HFF-Myc (cell line): ENCODE measurements at regions not wholly inside any gene's neighbourhood (a gene's known extent, or its start where the extent isn't known, plus 50 kb on each side); places are given as distances from the start of the nearest gene placed in this dataset.

Experiments
- DNase-seq: peaks from one replicate; pipeline ENCODE4 v3.0.0-alpha.2; 2011; ENCODE audit warnings: low read depth; ENCODE audit errors: extremely low read depth
- H3K4me3 ChIP-seq: replicated peaks from 2 replicates; pipeline ENCODE4 v1.5.1; 2011; ENCODE audit warnings: low read depth, mild to moderate bottlenecking, control low read depth, low read length
- TF ChIP-seq, protein P1 (sequence below): IDR thresholded peaks from 2 replicates; pipeline ENCODE4 v1.5.1; 2012; ENCODE audit warnings: mild to moderate bottlenecking, low read depth, low read length, control low read depth; ENCODE audit errors: missing control alignments

DNA sequence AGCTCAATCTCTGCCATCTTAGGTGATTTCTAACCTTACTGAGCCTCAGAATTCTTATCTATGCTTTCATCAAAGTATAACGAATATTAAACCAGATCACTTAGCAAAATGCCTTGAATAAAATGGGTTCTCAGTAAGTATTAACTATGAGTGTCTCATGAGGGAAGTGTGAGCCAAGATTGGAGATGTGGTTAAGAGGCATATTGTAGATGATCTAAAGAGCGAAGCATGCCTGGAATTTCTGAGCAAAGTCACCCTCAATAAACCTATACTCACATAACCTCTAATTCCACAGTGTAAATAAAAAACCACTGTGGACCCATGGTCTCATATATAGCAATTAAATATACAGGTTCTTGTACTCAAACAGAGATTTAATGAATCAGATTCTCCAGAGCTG is 193.1 kb upstream of the FSCB start:
- no peak overlapping the region for H3K4me3 ChIP-seq
- TF ChIP-seq, protein P1, sequence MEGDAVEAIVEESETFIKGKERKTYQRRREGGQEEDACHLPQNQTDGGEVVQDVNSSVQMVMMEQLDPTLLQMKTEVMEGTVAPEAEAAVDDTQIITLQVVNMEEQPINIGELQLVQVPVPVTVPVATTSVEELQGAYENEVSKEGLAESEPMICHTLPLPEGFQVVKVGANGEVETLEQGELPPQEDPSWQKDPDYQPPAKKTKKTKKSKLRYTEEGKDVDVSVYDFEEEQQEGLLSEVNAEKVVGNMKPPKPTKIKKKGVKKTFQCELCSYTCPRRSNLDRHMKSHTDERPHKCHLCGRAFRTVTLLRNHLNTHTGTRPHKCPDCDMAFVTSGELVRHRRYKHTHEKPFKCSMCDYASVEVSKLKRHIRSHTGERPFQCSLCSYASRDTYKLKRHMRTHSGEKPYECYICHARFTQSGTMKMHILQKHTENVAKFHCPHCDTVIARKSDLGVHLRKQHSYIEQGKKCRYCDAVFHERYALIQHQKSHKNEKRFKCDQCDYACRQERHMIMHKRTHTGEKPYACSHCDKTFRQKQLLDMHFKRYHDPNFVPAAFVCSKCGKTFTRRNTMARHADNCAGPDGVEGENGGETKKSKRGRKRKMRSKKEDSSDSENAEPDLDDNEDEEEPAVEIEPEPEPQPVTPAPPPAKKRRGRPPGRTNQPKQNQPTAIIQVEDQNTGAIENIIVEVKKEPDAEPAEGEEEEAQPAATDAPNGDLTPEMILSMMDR, result no peak
- no peak for DNase-seq

DNA sequence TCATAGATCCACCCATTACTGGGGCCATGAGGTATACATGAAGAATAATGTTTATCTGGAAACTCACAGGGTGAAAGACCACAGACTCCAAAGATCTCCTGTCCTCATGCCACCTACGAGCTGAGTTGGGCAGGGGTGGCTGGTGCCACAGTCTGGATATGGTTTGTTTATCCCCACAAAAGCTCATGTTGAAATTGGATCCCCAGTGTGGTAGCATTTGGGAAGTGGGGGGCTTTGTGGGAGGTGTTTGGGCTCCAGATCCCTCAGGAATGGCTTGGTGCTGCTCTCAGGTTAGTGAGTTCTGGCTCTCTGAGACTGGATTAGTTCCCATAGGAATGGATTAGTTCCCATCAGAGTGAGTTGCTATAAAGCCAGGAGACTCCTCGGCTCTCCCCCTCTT is 192.3 kb upstream of the FSCB start:
- TF ChIP-seq, protein P1, result no peak
- no peak overlapping the region for H3K4me3 ChIP-seq
- DNase-seq, result no peak

DNA sequence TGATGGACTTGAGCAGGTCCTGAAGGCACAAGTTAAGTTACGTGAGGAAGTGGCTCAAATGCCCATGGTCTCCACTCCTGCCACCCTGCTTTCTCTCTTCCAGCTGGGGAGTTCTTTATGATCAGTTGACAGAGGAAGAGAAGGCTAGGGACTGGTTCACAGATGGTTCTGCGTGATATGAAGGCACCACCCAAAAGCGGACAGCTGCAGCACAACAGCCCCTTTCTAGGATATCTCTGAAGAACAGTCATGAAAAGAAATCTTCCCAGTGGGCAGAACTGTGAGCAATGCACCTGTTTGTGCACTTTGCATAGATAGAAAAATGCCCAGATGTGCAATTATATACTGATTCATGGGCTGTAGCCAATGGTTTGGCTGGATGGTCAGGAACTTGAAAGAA is 162.4 kb upstream of the FSCB start:
- no peak for DNase-seq
- TF ChIP-seq, protein P1, result no peak
- no peak overlapping the region for H3K4me3 ChIP-seq

DNA sequence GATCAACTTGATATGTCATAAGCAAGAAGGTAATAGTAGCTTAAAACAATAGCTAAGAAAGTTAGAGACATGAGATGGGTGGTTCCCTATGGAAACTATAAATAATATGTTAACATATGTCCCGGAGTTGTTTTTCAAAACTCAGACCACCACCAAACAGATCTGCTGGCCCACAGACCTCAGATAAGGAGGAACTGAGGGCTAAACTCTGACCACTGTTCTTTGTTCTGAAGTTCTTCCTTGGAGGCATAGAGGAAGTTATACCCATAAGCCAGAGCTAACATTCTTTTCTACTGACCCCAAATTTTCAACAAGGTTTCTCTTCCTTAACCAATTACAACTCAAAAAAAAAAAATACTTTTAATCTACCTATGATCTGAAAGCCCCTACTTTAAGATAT is 156.1 kb upstream of the FSCB start:
- TF ChIP-seq, protein P1, result no peak
- no peak overlapping the region for H3K4me3 ChIP-seq
- no peak for DNase-seq

DNA sequence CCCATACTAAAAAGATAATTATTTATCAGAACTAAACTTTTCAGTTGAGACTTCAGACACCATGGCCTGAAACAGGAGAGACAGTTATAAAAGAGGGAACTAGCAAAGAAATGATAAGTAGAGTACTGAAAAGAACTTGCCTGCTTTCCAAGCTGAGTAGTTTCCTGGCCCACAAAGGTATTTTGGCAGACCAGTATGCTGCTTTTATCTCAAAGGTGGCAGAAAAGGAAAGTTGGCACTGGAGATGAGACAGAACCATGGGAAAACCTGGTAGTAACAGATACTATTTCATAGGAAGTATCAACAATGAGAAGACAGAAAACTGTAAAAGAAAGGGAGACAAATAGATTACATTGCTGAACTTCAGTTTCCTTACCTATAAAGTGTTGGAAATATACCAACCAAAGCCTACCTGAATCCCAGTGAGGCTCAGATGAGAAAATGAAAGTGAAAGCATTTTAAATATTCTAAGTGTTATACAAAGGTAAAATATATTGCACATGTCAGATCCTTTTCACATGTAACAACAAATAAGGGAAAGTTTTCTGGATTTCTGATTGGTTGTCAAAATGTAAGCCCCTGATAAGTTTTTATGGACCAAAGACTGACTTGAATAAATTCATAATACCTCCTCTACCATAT is 155.3 kb upstream of the FSCB start:
- DNase-seq, result no peak
- TF ChIP-seq, protein P1, result no peak

DNA sequence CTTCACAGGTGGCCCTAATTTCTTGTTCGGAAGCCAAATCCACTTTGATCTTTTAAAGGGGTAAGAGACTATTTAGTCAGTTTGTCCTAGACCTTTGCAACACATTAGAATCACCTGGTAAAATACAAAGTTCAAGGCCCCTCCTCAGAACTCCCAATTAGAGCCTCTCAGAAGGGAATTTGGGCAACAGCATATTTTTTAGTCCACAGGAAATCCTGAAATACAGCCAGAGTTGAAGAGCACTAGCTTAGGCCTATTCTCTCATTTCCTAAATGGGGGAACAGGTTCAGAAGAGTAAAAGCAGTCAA is 151.3 kb upstream of the FSCB start:
- H3K4me3 ChIP-seq, result no peak overlapping the region
- DNase-seq, result no peak
- TF ChIP-seq, protein P1, result no peak

More for the DNA sequence above, 155.3 kb upstream of the FSCB start:
- H3K4me3 ChIP-seq, result no peak overlapping the region
